Stimulated activated CD4-positive, alpha-beta T cell treated with anti-CD3 and anti-CD28 coated beads, Interleukin-12 subunit alpha, Interleukin-12 subunit beta, amount 100 ng/mL, for 4 hours (primary cell): ENCODE measurements at regions not wholly inside any gene's neighbourhood (a gene's known extent, or its start where the extent isn't known, plus 50 kb on each side); places are given as distances from the start of the nearest gene placed in this dataset.
A peak's percentile ranks its signal among the peaks of the same experiment; 100 is the strongest.

ENCODE experiments used
- DNase-seq: peaks from one replicate; pipeline ENCODE4 v3.0.0-alpha.2; 2020

- DNase-seq, result no peak
Observed at GRCh38 chr6:44561060-44561623, 173.6 kb downstream of the CDC5L start.

- no peak for DNase-seq
Observed at GRCh38 chr6:44561832-44562665, 174.5 kb downstream of the CDC5L start.

GRCh38 chr6:44563397-44563796 is 175.9 kb downstream of the CDC5L start:
- DNase-seq, result no peak

- no peak for DNase-seq
Observed at GRCh38 chr6:44564906-44565524, 177.5 kb downstream of the CDC5L start.

GRCh38 chr6:44567406-44567805 is 179.9 kb downstream of the CDC5L start:
- DNase-seq, result no peak

GRCh38 chr6:44569131-44569530 is 181.6 kb downstream of the CDC5L start:
- DNase-seq, result no peak

- no peak for DNase-seq
Observed at GRCh38 chr6:44569931-44570385, 182.5 kb downstream of the CDC5L start.

GRCh38 chr6:44571510-44571909 is 184.0 kb downstream of the CDC5L start:
- no peak for DNase-seq

GRCh38 chr6:44572346-44572745 is 184.8 kb downstream of the CDC5L start:
- DNase-seq, result no peak

- no peak for DNase-seq
Observed at GRCh38 chr6:44575644-44576043, 188.1 kb downstream of the CDC5L start.

- DNase-seq, result no peak
Observed at GRCh38 chr6:44576132-44576631, 188.7 kb downstream of the CDC5L start.

GRCh38 chr6:44580901-44581300 is 193.4 kb downstream of the CDC5L start:
- DNase-seq, result no peak

- DNase-seq, result no peak
Observed at GRCh38 chr6:44582930-44583329, 195.4 kb downstream of the CDC5L start.

- DNase-seq, result no peak
Observed at GRCh38 chr6:44590471-44590870, 203.0 kb downstream of the CDC5L start.

- peak; percentile 57 for DNase-seq
Observed at GRCh38 chr6:44593539-44593944, 206.0 kb downstream of the CDC5L start.

GRCh38 chr6:44594481-44594880 is 207.0 kb downstream of the CDC5L start:
- no peak for DNase-seq

- no peak for DNase-seq
Observed at GRCh38 chr6:44598679-44599078, 211.2 kb downstream of the CDC5L start.

GRCh38 chr6:44599672-44600071 is 212.2 kb downstream of the CDC5L start:
- no peak for DNase-seq

- no peak for DNase-seq
Observed at GRCh38 chr6:44603044-44603686, 215.7 kb downstream of the CDC5L start.

- DNase-seq, result no peak
Observed at GRCh38 chr6:44606504-44606903, 219.0 kb downstream of the CDC5L start.

- DNase-seq, result no peak
Observed at GRCh38 chr6:44606976-44607375, 219.5 kb downstream of the CDC5L start.

- no peak for DNase-seq
Observed at GRCh38 chr6:44608175-44608574, 220.7 kb downstream of the CDC5L start.

GRCh38 chr6:44609051-44609612 is 221.6 kb downstream of the CDC5L start:
- no peak for DNase-seq
